Gastrocnemius medialis (tissue), 4 donors: ENCODE measurements at regions not wholly inside any gene's neighbourhood (a gene's known extent, or its start where the extent isn't known, plus 50 kb on each side); places are given as distances from the start of the nearest gene placed in this dataset.

Experiments
- CTCF ChIP-seq, 5 experiments: fragments of 450-650 bp in 3 of 5; fragments of 200-600 bp in 2 of 5; sonication (generic) in 2 of 5; IDR thresholded peaks in 4 of 5; conservative IDR thresholded peaks in 1 of 5; 1 replicate in 4 of 5; 2 replicates in 1 of 5; pipeline ENCODE4 v1.5.1; 2016 to 2019; ENCODE audit warnings: antibody characterized with exemption in 5 of 5, mild to moderate bottlenecking in 3 of 5, moderate library complexity in 3 of 5
- POLR2A ChIP-seq, 2 donors: fragments of 450-650 bp; IDR thresholded peaks; one replicate each; pipeline ENCODE4 v1.6.1; 2017; ENCODE audit warnings: antibody characterized with exemption in 2 of 2, mild to moderate bottlenecking in 2 of 2, moderate library complexity in 2 of 2

GRCh38 chr2:138219961-138220360 lies 255.7 kb downstream of the HNMT start:
- TF ChIP-seq CTCF (IDR thresholded peaks at IDR 0.05 in 4 of 5, conservative IDR thresholded peaks at IDR 0.05 in 1 of 5) (no peak), POLR2A (IDR thresholded peaks at IDR 0.05) (no peak)
